Chondrocyte (in vitro differentiated cells): ENCODE measurements at regions not wholly inside any gene's neighbourhood (a gene's known extent, or its start where the extent isn't known, plus 50 kb on each side); places are given as distances from the start of the nearest gene placed in this dataset.
"Not testable (repeated sequence)": the region's sequence is repeated elsewhere in the genome, so short reads cannot be mapped to it uniquely, and the experiment has no call there.

Experiments used
- DNase-seq: peaks from one replicate; pipeline ENCODE4 v3.0.0; 2021; ENCODE audit warnings: mixed read lengths, low spot score
- H3K27ac Mint-ChIP-seq: one replicate; pipeline ENCODE4 v1.8.0; 2021; ENCODE audit warnings: mild to moderate bottlenecking, moderate library complexity, mixed read lengths; ENCODE audit not compliant: unreplicated experiment
- H3K27me3 Mint-ChIP-seq: 2 replicates; pipeline ENCODE4 v1.8.0; 2021; ENCODE audit warnings: low read depth, mixed read lengths
- H3K36me3 Mint-ChIP-seq: 2 replicates; pipeline ENCODE4 v1.8.0; 2021; ENCODE audit warnings: low read depth, mixed read lengths
- H3K4me1 Mint-ChIP-seq: 2 replicates; pipeline ENCODE4 v1.8.0; 2021; ENCODE audit warnings: low read depth, mild to moderate bottlenecking, mixed read lengths
- H3K4me3 Mint-ChIP-seq: one replicate; pipeline ENCODE4 v1.8.0; 2021; ENCODE audit warnings: mild to moderate bottlenecking, moderate library complexity, mixed read lengths; ENCODE audit not compliant: unreplicated experiment
- H3K9me3 Mint-ChIP-seq: 2 replicates; pipeline ENCODE4 v1.8.0; 2021; ENCODE audit warnings: low read depth, mixed read lengths
- TF ChIP-seq, protein P1 (sequence below): fragments of 200-600 bp; sonication (generic); IDR thresholded peaks from 2 replicates; pipeline ENCODE4 v1.5.0; 2021; ENCODE audit warnings: antibody characterized with exemption, mild to moderate bottlenecking, moderate library complexity

DNA sequence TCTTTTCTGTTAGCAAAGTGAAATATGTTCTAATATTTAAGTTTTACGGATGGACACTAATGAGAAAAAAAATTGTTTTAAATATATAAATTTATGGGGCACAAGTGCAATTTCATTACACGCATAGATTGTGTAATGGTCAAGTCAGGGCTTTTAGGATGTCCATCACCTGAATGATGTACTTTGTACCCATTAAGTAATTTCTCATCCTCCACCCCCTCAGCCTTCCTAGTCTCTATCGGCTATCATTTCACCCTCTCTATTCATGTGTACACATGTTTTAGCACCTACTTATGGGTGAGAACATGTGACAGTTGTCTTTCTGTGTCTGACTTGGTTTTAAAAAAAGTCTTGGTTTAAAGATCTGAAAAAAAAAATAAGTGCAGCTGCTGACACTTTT is 616.0 kb downstream of the IQCM start:
- peaks cover 18% of the 10 kb centered on the region for H3K27me3 Mint-ChIP-seq
- no peak overlapping the region for H3K4me3 Mint-ChIP-seq

DNA sequence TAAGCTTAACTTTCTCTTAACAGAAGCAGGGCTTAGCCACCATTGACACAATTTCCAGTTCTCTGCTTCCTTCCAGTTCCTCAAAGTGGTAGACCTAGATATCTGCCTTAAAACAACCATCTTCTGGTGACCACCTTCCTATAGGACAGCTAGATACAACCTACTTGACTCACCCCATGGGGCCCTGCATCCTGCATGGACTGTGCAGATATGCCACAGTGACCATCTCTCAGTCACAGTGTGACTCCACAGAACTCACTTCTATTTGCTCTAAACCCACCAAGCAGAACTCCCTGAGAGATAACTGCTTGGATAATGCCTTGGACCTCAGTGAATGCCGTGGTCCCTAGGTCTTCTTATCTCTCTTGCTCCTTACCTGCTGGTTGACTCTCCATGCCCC is 621.6 kb downstream of the IQCM start:
- TF ChIP-seq, protein P1, sequence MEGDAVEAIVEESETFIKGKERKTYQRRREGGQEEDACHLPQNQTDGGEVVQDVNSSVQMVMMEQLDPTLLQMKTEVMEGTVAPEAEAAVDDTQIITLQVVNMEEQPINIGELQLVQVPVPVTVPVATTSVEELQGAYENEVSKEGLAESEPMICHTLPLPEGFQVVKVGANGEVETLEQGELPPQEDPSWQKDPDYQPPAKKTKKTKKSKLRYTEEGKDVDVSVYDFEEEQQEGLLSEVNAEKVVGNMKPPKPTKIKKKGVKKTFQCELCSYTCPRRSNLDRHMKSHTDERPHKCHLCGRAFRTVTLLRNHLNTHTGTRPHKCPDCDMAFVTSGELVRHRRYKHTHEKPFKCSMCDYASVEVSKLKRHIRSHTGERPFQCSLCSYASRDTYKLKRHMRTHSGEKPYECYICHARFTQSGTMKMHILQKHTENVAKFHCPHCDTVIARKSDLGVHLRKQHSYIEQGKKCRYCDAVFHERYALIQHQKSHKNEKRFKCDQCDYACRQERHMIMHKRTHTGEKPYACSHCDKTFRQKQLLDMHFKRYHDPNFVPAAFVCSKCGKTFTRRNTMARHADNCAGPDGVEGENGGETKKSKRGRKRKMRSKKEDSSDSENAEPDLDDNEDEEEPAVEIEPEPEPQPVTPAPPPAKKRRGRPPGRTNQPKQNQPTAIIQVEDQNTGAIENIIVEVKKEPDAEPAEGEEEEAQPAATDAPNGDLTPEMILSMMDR = no peak
- no peak overlapping the region for H3K27ac Mint-ChIP-seq
- DNase-seq = no peak
- no peak overlapping the region for H3K4me3 Mint-ChIP-seq
- no peaks in the 10 kb centered on the region for H3K36me3 Mint-ChIP-seq
- peaks cover 6% of the 10 kb centered on the region for H3K27me3 Mint-ChIP-seq
- H3K4me1 Mint-ChIP-seq = no peaks in the 10 kb centered on the region
- no peaks in the 10 kb centered on the region for H3K9me3 Mint-ChIP-seq

More for the DNA sequence above, 616.0 kb downstream of the IQCM start:
- no peaks in the 10 kb centered on the region for H3K4me1 Mint-ChIP-seq
- TF ChIP-seq, protein P1 = no peak
- H3K27ac Mint-ChIP-seq = no peak overlapping the region
- no peaks in the 10 kb centered on the region for H3K36me3 Mint-ChIP-seq
- no peak for DNase-seq
- no peaks in the 10 kb centered on the region for H3K9me3 Mint-ChIP-seq

DNA sequence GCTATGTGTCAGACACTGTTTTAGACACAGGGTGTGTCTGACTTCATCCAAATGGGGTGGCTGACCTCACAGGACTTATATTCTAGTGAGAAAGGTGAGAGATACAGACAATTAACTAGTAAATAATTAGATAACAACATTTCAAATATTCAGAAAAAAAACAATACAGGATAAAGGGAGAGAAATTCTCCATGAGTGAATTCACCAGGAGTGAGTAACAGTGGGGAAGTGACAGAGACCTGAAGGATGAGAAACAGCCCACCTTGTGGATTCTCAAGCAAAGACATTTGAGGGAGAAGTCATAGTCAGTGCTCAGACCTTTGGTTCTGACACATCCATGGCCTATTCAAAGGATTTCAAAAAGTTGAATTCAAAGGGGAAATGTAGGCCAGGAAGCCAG is 627.9 kb downstream of the IQCM start:
- DNase-seq = no peak
- no peaks in the 10 kb centered on the region for H3K36me3 Mint-ChIP-seq
- no peak overlapping the region for H3K27ac Mint-ChIP-seq
- H3K4me1 Mint-ChIP-seq = no peaks in the 10 kb centered on the region
- H3K4me3 Mint-ChIP-seq = no peak overlapping the region
- peaks cover 4% of the 10 kb centered on the region for H3K27me3 Mint-ChIP-seq
- TF ChIP-seq, protein P1 = no peak
- no peaks in the 10 kb centered on the region for H3K9me3 Mint-ChIP-seq

DNA sequence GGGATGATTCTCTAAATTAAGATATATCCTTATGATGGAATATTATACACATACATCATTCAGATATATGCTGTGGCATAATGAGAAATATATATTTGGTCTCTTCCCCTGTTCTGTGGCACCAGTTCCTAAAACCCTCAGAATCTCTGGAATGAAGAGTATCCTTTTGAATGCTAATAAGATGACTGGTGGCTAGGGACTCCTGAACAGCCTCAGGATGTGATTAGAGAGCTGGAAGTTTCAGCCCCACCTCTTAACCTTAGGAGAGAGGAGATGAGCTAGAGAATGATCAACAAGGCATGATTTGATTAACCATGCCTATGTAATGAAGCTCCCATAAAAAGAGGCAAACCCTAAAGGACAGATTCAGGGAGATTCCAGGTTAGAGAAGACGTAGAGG is 632.0 kb downstream of the IQCM start:
- DNase-seq = no peak
- Mint-ChIP-seq H3K27ac (no peak overlapping the region), H3K9me3 (peaks cover 14% of the 10 kb centered on the region), H3K36me3 (no peaks in the 10 kb centered on the region), H3K4me1 (no peaks in the 10 kb centered on the region), H3K27me3 (peaks cover 4% of the 10 kb centered on the region), H3K4me3 (no peak overlapping the region)
- TF ChIP-seq, protein P1 = no peak

DNA sequence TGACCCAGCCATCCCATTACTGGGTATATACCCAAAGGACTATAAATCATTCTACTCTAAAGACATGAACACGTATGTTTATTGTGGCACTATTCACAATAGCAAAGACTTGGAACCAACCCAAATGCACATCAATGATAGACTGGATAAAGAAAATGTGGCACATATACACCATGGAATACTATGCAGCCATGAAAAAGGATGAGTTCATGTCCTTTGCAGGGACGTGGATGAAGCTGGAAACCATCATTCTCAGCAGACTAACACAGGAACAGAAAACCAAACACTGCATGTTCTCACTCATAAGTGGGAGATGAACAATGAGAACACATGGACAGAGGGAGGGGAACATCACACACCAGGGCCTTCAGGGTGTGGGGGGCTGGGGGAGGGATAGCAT is 634.2 kb downstream of the IQCM start:
- peaks cover 14% of the 10 kb centered on the region for H3K9me3 Mint-ChIP-seq
- H3K36me3 Mint-ChIP-seq, H3K27me3 Mint-ChIP-seq, H3K4me1 Mint-ChIP-seq, DNase-seq, H3K27ac Mint-ChIP-seq, H3K4me3 Mint-ChIP-seq: not testable (repeated sequence)

DNA sequence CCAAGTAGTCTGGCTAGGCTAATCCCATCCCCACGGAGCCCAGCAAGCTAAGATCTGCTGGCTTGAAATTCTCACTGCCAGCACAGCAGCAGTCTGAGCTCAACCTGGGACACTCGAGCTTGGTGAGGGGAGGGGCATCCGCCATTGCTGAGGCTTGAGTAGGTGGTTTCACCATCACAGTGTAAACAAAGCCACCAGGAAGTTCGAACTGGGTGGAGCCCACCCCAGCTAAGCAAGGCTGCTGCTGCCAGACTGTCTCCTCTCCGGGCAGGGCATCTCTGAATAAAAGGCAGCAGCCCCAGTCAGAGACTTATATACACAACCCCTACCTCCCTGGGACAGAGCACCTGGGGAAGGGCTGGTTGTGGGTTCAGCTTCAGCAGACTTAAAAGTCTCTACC is 639.6 kb downstream of the IQCM start:
- peaks cover 10% of the 10 kb centered on the region for H3K9me3 Mint-ChIP-seq
- H3K4me3 Mint-ChIP-seq = no peak overlapping the region
- H3K27ac Mint-ChIP-seq = no peak overlapping the region
- TF ChIP-seq, protein P1 = no peak
- peaks cover 9% of the 10 kb centered on the region for H3K27me3 Mint-ChIP-seq
- H3K36me3 Mint-ChIP-seq = no peaks in the 10 kb centered on the region
- no peaks in the 10 kb centered on the region for H3K4me1 Mint-ChIP-seq
- no peak for DNase-seq
